Neutrophil (primary cell): ENCODE measurements at regions not wholly inside any gene's neighbourhood (a gene's known extent, or its start where the extent isn't known, plus 50 kb on each side); places are given as distances from the start of the nearest gene placed in this dataset.

Experiments
- H3K27ac ChIP-seq: fragments of 200-600 bp; sonication (generic); 2 replicates; pipeline ENCODE4 v1.5.1; 2016; ENCODE audit warnings: mild to moderate bottlenecking, moderate library complexity
- H3K27me3 ChIP-seq: fragments of 200-600 bp; sonication (generic); 2 replicates; pipeline ENCODE4 v1.6.0; 2016; ENCODE audit warnings: mild to moderate bottlenecking
- H3K36me3 ChIP-seq: fragments of 200-600 bp; sonication (generic); 2 replicates; pipeline ENCODE4 v1.5.1; 2017
- H3K4me1 ChIP-seq, 2 experiments: fragments of 200-600 bp in 1 of 2; sonication (generic) in 1 of 2; 1 replicate in 1 of 2; 2 replicates in 1 of 2; pipeline versions ENCODE4 v1.5.1 to v1.6.1; 2013 to 2016; ENCODE audit warnings: low read depth in 1 of 2, low read length in 1 of 2, mild to moderate bottlenecking in 1 of 2, moderate library complexity in 1 of 2; ENCODE audit not compliant: control insufficient read depth in 1 of 2, insufficient read depth in 1 of 2
- H3K4me3 ChIP-seq, 2 experiments: fragments of 200-600 bp in 1 of 2; sonication (generic) in 1 of 2; 1 replicate in 1 of 2; 2 replicates in 1 of 2; pipeline ENCODE4 v1.5.1; 2013 to 2016; ENCODE audit warnings: low read depth in 1 of 2, low read length in 1 of 2, mild to moderate bottlenecking in 1 of 2, moderate library complexity in 1 of 2
- H3K9me3 ChIP-seq: fragments of 200-600 bp; sonication (generic); 2 replicates; pipeline ENCODE4 v1.5.1; 2016
- CTCF ChIP-seq: fragments of 200-600 bp; sonication (generic); IDR thresholded peaks from 2 replicates; pipeline ENCODE4 v1.5.1; 2016; ENCODE audit warnings: antibody characterized with exemption

DNA sequence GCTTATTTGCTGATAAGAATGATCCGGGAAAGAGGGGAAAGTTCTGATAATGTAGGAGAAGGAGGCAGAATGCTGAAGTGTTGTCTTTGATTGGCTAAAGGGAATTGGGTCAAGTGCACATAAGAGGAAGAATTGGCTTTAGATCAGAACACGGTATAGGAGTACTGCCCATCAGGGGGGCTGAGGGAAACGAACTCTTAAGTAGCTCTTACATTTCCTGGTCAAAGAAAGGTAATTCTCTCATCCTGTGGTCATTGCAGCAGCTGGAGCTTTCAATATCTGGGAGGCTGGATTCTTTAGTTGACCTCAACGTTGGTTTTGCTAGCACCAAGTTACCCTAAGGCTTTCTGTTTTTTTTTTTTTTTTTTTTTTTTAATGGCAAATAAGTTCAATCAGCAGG, 178.7 kb upstream of the NR3C1 start:
- Histone ChIP-seq H3K9me3 (no peaks in the 10 kb centered on the region), H3K36me3 (no peaks in the 10 kb centered on the region), H3K27me3 (no peaks in the 10 kb centered on the region), H3K4me1 (no peaks in the 10 kb centered on the region), H3K4me3 (no peak overlapping the region), H3K27ac (no peak overlapping the region)
- TF ChIP-seq CTCF, result no peak

- TF ChIP-seq CTCF, result no peak
- Histone ChIP-seq H3K9me3 (no peaks in the 10 kb centered on the region), H3K27ac (no peak overlapping the region), H3K27me3 (no peaks in the 10 kb centered on the region), H3K36me3 (no peaks in the 10 kb centered on the region), H3K4me1 (no peaks in the 10 kb centered on the region), H3K4me3 (no peak overlapping the region)
Observed at GRCh38 chr5:143581649-143582048, 178.2 kb upstream of the NR3C1 start.

DNA sequence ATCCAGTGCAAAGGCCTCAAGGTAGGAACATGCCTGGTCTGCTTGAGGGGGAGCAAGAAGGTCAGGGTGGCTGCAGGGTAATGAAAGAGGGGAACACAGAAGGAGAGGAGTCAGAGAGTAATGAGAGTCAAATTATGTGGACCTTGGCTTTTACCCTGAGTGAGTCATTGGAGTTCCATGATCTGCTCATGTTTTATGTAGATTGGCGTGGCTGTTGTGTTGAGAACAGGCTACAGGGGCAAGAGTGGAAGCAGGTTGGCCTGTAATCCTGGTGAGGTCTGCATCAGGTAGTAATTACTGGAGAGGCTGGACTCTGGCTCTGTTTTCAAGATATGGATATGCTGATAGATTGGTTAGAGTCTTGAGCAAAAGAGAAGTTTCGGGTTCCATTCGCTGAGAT, 177.7 kb upstream of the NR3C1 start:
- TF ChIP-seq CTCF, result no peak
- Histone ChIP-seq H3K27ac (no peak overlapping the region), H3K4me3 (no peak overlapping the region), H3K36me3 (no peaks in the 10 kb centered on the region), H3K4me1 (no peaks in the 10 kb centered on the region), H3K9me3 (no peaks in the 10 kb centered on the region), H3K27me3 (no peaks in the 10 kb centered on the region)

DNA sequence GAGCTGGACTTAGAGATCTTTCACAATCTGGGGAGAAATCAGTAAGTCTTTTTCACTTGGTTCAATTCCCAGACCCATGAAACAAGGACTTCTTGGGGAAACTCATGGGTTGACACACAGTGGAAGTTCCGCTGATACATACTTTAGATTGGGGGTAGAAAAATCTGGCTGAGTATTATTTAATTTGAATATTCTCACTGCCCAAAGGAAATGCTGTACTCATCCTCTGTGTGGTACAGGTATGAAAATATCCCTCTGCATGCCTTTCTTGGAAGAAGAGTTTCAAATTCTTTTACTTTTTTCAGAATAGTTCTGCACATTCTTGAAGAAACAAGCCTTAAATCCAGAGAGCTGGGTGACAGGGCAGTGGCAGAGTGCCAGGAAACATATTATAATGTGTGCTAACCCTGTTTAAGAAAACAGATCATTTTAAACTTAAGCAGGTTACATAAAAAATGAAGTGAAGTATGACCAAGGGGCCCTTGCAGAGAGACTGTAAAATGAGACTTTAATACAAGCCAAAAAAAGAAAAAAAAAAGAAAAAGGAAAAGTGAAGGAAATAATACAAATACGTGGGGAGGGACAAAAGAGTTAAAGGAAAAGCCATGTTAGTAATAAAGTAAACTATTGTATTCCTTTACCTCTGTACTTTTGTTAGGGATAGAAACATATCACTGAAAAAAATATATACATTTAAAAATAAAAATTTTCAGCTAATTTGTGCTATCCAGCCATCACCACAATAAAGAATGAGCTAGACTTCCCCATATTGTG, 173.4 kb upstream of the NR3C1 start:
- no peaks in the 10 kb centered on the region for H3K27me3 ChIP-seq
- no peak overlapping the region for H3K4me3 ChIP-seq
- no peak overlapping the region for H3K27ac ChIP-seq
- no peak for TF ChIP-seq CTCF
- no peaks in the 10 kb centered on the region for H3K36me3 ChIP-seq
- no peaks in the 10 kb centered on the region for H3K9me3 ChIP-seq
- no peaks in the 10 kb centered on the region for H3K4me1 ChIP-seq

GRCh38 chr5:143575286-143575685, 171.8 kb upstream of the NR3C1 start:
- H3K36me3 ChIP-seq, result no peaks in the 10 kb centered on the region
- TF ChIP-seq CTCF, result no peak
- H3K4me1 ChIP-seq, result no peaks in the 10 kb centered on the region

More at GRCh38 chr5:143575286-143575685, 171.8 kb upstream of the NR3C1 start:
- Histone ChIP-seq H3K4me3 (no peak overlapping the region), H3K9me3 (no peaks in the 10 kb centered on the region), H3K27ac (no peak overlapping the region), H3K27me3 (no peaks in the 10 kb centered on the region)
